NCI-H748 (cell line): ENCODE measurements at regions not wholly inside any gene's neighbourhood (a gene's known extent, or its start where the extent isn't known, plus 50 kb on each side); places are given as distances from the start of the nearest gene placed in this dataset.

ENCODE experiments used
- DNase-seq: peaks from one replicate; lab custom pipeline; 2025; ENCODE audit not compliant: unreplicated experiment; lab: John Stamatoyannopoulos, UW

GRCh38 chr6:170022827-170023619 lies 267.9 kb downstream of the DLL1 start:
- DNase-seq: no peak

DNA sequence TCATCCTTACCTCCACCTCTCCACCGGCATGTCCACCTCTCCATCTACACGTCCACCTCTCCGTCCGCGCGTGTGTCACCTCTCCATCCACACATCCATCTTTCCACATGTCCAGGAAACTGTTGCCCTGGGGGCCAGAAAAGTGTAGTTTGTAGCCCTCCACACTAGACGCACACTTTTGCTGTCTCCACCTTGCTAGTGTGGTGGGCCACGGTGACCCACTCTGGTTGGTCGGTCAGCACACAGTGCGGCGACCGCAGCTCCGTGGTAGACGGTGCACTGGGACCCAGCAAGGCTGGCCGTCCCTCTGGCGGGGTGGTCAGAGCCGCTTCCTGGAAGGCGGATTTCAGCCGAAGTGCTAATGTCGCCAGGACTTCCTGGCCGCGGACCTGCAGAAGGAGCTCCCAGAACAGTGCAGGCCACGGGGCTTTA lies 268.6 kb downstream of the DLL1 start:
- no peak for DNase-seq

DNA sequence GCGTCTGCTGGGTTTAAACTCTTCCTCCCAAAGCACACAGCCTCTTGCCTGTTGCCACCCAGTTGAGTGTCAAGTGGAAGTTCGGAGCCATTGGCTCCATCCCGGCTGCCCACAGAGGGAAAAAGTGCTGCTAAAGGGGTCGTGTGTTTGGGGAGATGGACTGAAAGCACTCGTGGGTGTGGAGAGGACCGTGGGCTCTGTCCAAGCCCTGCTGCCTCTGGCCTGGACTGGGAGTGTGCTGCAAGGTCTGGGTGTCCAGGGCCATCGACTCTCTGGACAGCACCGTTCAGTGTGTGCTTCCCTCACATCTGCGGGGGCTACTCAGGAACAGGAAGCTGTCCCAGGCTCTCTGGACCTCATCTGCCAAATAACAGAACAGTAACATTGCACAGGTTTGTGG lies 269.3 kb downstream of the DLL1 start:
- no peak for DNase-seq

GRCh38 chr6:170019818-170020583 lies 268.6 kb downstream of the ERMARD start:
- no peak for DNase-seq

DNA sequence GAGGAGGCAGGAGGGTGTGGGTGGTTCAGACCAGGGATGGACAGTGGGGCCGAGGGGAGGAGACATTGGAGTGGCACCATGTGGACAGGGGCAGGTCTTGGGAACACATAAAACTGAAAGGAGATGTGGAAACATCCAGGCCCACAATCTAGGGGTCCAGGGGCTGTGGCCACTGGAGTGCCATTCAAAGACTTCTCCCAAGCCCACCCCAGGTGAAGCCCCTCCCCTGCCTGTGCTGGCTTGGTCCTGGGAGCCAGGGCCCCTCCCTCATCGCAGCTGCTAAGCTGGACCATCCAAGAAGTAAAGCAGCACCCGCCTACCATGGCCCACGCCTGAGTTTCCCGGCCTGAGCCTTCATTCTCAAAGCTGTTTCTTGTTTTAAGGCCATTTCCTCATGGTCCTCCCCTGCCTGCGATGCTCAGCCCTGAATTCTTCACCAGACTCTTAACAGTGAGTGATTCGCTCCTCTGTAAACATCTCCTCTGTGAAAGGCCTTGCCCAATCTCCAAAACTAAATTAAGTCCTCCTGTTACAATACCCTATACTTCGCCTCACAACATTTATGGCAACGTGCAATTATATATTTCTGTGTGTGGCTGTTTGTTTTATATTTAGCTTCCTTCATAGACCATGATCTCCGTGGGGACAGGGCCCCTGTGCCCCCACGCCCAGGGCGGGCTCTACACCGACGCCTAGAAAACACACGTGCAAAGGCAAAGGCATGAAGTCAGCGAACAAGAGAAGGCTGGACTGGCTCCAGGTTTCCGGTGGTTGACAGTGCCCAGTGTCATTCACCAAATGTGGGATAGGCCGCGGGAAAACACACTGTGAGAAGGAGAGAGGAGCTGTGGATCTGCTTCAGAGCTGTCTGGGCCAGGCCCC lies 267.8 kb downstream of the ERMARD start:
- peak; percentile 18 for DNase-seq

DNA sequence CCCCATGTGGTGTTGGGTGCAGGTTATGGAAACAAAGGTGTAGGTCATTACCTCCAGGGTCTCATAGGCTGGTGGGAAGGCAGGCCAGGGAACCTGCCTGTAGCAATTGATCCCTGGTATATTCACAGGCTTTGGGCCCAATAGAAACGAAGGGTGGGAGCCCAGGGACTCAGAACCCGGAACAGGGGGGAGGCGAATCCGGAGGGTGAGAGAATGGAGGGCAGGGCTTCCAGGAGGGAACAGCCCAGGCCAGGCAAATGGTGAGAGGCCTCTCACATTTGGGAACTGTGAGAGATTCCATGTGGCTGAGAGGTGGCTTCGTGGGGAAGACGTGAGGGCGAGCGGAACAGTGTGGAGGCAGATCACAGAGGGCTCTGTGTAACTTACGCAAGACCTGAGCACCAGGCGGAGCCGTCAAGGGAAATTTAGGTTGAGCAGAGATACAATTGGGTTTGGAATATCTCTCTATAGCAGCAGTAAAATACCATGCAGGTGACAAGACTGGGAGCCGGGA lies 267.1 kb downstream of the ERMARD start:
- no peak for DNase-seq

DNA sequence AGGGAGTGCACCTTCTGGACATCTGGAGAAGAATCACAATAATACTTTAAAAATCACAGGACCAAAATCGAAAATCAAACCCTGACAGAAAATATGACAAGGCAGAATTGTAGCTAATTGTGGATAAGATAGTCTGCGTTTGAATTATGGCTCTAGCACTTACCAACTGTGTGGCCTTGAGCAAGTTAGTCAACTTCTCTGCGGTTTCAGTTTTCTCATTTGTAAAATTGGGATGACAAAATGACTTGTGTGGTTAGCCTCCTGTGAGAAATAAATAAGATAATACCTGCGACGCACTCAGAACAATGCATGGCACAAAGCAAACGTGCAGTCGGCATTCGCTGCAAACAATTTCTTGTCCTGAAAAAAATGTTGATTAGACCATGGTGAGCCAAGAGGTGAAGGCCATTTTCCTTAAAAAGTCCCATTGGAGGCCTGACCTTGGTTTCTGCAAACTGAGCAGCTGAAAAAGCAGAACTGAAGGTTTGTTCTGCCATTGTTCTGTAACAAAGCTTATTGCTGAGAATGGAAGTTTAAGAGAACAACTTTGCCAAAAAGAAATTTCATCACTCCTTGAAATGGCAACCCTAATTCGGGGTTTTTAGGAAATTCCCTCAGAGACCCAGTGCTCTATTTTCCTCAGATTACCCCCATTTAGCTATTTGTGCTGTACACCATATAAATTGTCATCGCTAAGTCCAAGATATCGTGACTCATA lies 266.3 kb downstream of the ERMARD start:
- no peak for DNase-seq

GRCh38 chr6:170013815-170014214 lies 262.4 kb downstream of the ERMARD start:
- no peak for DNase-seq

GRCh38 chr6:170012037-170012330 lies 260.6 kb downstream of the ERMARD start:
- no peak for DNase-seq

DNA sequence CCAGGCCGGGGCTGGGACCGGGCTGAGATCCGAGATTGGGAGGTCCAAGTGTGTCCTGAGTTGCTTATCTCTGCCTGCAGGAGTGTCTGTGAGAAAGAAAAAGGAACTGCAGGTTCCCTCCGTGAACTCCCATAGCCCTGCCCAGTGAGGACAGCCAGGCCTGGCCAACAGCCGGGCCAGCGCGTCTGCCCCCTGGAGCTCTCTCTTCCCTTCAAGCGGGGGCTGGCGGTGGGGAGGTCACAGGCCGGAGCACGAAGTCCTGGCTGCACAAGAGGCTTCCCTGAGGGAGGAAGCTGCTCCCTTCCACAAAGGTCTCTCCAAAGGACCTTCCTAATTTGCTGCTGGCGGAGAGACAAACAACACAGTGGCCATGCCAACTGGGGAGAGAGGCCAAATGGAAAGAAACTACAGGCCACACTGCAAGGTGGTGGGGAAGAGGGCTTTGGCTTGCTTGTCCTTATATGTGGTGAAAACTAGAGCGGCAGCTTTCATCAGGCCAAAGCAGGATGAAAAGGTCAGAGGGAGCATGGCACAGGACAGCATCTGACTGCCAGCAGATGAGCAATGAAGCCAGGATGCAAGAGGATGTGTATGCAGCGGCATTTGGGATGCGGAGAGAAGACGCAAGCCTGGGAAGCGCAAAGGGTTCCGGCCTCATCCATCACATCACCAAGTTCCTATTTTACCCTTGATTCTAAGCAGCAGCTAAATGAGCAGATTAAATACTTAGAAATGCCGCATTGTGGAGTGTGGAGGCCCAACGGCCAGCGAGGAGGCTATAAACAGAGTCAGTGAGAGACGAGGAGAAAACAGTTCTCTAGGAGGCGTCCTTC lies 260.0 kb downstream of the ERMARD start:
- DNase-seq: peak; percentile 29

GRCh38 chr6:170010665-170011203 lies 259.3 kb downstream of the ERMARD start:
- no peak for DNase-seq

DNA sequence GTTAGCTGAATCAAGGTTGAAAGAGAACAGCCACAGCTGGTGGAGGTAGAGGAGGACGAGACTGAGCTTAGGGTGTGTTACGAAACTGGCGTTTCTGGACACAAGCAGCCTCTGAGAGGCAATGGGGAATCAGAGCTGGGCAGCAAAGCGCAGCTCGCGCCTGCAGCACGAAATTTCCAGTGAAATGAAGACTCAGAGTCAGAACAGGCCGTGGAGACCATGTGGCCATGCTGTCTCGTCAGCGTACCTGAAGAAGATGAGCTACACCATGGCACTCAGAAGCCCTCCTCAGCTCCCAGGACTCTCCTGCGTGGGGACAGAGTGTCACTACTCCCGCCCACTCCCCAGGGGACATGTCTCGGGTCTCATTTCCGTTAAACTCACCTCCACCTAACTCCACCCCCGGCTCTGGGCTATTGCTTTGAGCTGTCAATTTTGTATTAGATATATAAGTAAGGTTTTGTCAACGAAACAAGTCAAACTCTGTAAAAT lies 256.9 kb downstream of the ERMARD start:
- peak; percentile 41 for DNase-seq

- peak; percentile 89 for DNase-seq
Observed at GRCh38 chr6:170007468-170008293, 256.3 kb downstream of the ERMARD start.

- DNase-seq: peak; percentile 97
Observed at GRCh38 chr6:170006900-170007467, 255.6 kb downstream of the ERMARD start.

DNA sequence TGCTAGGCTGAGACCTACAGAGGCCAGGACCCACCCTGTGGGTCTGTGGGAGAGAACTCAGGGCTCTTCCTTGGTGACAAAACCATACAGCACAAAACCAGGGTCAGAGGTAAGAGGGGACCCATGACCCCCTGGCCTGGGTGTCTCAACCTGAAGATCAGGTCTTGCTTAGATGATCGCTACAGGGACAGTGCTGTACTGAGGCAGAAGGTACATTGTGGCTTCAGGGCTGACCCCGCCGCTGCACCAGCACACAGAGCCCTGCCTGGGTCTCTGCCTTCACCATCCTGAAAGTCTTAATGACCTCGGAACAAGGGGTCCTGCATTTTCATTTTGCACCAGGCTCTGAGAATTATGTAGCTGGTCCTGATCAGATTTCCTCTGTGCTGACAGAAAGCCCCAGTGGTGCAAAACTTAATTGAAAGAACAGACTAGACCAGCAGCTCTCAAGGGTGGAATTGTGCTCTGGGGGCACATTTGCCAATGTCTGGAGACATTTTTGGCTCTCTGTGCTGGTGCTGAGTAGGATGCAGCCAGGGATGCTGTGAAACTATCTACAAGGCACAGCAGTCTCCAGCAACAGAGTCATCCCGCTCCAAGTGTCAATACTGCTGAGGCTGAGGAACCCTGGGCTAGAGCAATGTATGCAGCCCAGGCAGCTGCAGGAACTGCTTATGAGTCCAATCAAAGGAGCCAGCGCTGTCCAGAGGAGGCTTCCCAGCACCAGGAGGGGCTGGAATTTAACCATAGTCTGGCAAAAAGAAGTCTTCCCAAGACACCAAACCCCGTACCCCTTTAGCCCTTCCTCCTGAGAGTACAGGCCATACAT lies 254.9 kb downstream of the ERMARD start:
- DNase-seq: peak; percentile 64

- DNase-seq: no peak
Observed at GRCh38 chr6:170005665-170006064, 254.2 kb downstream of the ERMARD start.

GRCh38 chr6:170004585-170005210 lies 253.3 kb downstream of the ERMARD start:
- DNase-seq: peak; percentile 30
